Renal pelvis (tissue), 1 donor: ENCODE measurements at regions not wholly inside any gene's neighbourhood (a gene's known extent, or its start where the extent isn't known, plus 50 kb on each side); places are given as distances from the start of the nearest gene placed in this dataset.

Experiments
- DNase-seq: peaks from one replicate; pipeline ENCODE4 v3.0.0-alpha.2; 2013

GRCh38 chr2:56615760-56616159 is 432.0 kb downstream of the CCDC85A start:
- DNase-seq = no peak

GRCh38 chr2:56624181-56624580 is 440.4 kb downstream of the CCDC85A start:
- DNase-seq = no peak

- DNase-seq = no peak
Measured at GRCh38 chr2:56626927-56627326, 443.1 kb downstream of the CCDC85A start.

- no peak for DNase-seq
Measured at GRCh38 chr2:56630286-56630685, 446.5 kb downstream of the CCDC85A start.

GRCh38 chr2:56647997-56648396 is 464.2 kb downstream of the CCDC85A start:
- no peak for DNase-seq

GRCh38 chr2:56648802-56649201 is 465.0 kb downstream of the CCDC85A start:
- DNase-seq = no peak

- no peak for DNase-seq
Measured at GRCh38 chr2:56654936-56655335, 471.1 kb downstream of the CCDC85A start.

GRCh38 chr2:56656826-56657225 is 473.0 kb downstream of the CCDC85A start:
- DNase-seq = no peak

GRCh38 chr2:56666777-56667176 is 483.0 kb downstream of the CCDC85A start:
- DNase-seq = no peak

- no peak for DNase-seq
Measured at GRCh38 chr2:56671973-56672569, 488.3 kb downstream of the CCDC85A start.

- DNase-seq = no peak
Measured at GRCh38 chr2:56674084-56674483, 490.3 kb downstream of the CCDC85A start.

- no peak for DNase-seq
Measured at GRCh38 chr2:56676966-56677365, 493.2 kb downstream of the CCDC85A start.

- no peak for DNase-seq
Measured at GRCh38 chr2:56680971-56681631, 497.3 kb downstream of the CCDC85A start.

- no peak for DNase-seq
Measured at GRCh38 chr2:56681659-56682396, 498.0 kb downstream of the CCDC85A start.

- DNase-seq = no peak
Measured at GRCh38 chr2:56682397-56682760, 498.6 kb downstream of the CCDC85A start.

- DNase-seq = no peak
Measured at GRCh38 chr2:56684327-56684726, 500.5 kb downstream of the CCDC85A start.

GRCh38 chr2:56685205-56685604 is 501.4 kb downstream of the CCDC85A start:
- no peak for DNase-seq

- no peak for DNase-seq
Measured at GRCh38 chr2:56687169-56687568, 503.4 kb downstream of the CCDC85A start.

- no peak for DNase-seq
Measured at GRCh38 chr2:56688661-56689060, 504.9 kb downstream of the CCDC85A start.

- DNase-seq = no peak
Measured at GRCh38 chr2:56693501-56693900, 509.7 kb downstream of the CCDC85A start.

- DNase-seq = no peak
Measured at GRCh38 chr2:56703001-56703400, 519.2 kb downstream of the CCDC85A start.

GRCh38 chr2:56705713-56706112 is 521.9 kb downstream of the CCDC85A start:
- DNase-seq = no peak

- DNase-seq = no peak
Measured at GRCh38 chr2:56707218-56707617, 523.4 kb downstream of the CCDC85A start.
